GM12891 (cell line): ENCODE measurements at regions not wholly inside any gene's neighbourhood (a gene's known extent, or its start where the extent isn't known, plus 50 kb on each side); places are given as distances from the start of the nearest gene placed in this dataset.

Source experiments
- POLR2A ChIP-seq: IDR thresholded peaks from 2 replicates; pipeline ENCODE4 v1.6.1; 2011; ENCODE audit warnings: low read depth, low read length, control low read depth
- POLR2AphosphoS5 ChIP-seq: IDR thresholded peaks from 2 replicates; pipeline ENCODE4 v1.6.1; 2011; ENCODE audit warnings: low read depth, low read length, control low read depth
- SPI1 ChIP-seq: IDR thresholded peaks from 2 replicates; pipeline ENCODE4 v1.6.1; 2011; ENCODE audit warnings: low read depth, low read length, control low read depth
- TAF1 ChIP-seq: IDR thresholded peaks from 2 replicates; pipeline ENCODE4 v1.6.1; 2011; ENCODE audit warnings: low read depth, low read length, control low read depth

DNA sequence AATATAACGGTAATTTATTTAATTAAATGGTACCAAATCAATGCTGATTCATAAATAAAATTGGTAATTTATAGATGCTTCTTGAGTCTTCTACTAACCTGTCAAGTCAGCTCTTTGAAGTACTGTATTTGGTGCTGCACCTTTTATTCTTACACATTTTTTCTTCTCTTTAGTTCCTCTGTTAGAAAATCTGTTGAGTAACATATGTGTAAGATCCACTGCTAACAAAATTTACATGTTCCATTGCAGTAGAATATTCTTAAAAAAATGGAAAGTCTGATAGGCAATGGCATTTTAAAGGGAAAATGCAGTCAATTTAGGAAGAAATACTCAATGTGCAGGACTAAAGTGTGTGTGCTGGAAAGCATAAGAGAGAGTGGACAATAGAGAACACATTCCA lies 936.6 kb downstream of the ZPLD1 start:
- no peak for TF ChIP-seq TAF1
- no peak for TF ChIP-seq POLR2A
- no peak for TF ChIP-seq POLR2AphosphoS5
- TF ChIP-seq SPI1, result no peak
